Left lobe of liver (tissue), 2 donors: ENCODE measurements at regions not wholly inside any gene's neighbourhood (a gene's known extent, or its start where the extent isn't known, plus 50 kb on each side); places are given as distances from the start of the nearest gene placed in this dataset.

ENCODE experiments used
- ATAC-seq: fragments of 200-7000 bp; cut with Tn5 transposase; one replicate; pipeline ENCODE4 v1.9.1; 2020; ENCODE audit warnings: mild to moderate bottlenecking, moderate library complexity
- DNase-seq: peaks from one replicate; pipeline ENCODE4 v3.0.0-alpha.2; 2020; ENCODE audit warnings: low spot score
- donor health status: DM: no; HTN: no; CAD: no; lungs with moderate emphysema.
- donor health status: DM: no; HTN: yes; CAD: no.

DNA sequence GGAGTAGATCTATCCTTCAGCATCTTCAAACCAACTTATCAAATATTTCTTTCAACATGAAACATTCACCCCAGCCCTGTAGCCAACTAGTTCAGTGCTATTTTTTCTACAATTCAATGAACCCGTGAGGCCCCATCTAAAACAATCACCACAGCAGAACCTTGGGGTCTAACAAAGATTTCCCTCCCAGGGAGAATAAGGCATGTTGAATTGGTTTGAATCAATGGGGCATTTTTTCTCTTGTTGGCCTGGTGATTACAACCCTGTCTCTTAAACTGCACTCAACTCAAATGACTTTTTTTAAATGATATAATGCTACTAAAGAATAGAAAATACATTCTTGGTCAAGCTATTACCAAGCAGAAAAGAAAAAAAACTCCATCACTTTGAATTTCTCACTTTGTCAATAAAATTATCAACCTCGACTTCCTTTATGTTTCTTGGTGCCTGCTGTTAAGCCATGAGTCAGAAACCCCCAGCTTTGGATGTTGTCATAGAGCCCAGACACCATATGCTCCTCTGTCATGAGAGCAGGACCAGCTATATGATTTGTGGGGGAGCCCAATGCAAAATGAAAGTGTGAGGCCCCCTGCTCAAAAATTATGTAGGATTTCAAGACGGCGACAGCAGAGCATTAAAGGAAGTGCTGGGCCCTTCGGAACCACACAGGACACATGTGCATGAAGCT lies 282.4 kb downstream of the MEIS1 start:
- DNase-seq (no peak), ATAC-seq (no peak)

DNA sequence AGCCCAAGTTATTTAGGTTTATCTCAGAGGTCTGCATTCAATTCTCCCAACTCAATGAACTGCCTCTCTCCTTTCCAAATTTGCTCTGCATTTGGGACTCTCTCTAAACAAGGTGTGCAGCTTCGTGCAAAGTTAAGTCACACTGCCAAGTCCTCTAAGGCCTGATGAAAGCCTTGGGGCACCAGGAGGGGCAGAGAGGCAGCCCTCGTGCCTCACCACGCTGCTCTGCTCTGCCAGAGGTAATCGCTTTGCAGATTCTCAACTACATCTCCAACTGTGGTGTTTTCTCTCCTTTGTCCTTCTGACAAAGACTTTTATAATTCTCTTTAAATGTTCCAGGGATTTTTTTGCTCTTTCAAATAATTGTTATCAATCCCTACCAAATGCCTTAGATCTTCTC lies 283.0 kb downstream of the MEIS1 start:
- DNase-seq (no peak), ATAC-seq (no peak)

DNA sequence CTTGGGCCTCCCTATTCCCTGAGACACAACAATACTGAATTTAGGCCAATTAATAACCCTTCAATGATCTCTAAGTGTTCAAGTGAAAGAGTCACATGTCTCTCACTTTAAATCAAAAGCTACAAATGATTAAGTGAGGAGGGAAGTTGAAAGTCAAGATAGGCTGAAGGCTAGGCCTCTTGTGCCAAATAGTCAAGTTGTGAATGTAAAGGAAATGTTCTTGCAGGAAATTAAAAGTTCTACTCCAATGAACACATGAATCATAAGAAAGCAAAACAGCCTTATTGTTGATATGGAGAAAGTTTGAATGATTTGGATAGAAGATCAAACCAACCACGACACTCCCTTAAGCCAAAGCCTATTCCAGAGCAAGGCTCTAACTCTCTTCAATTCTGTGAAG lies 286.9 kb downstream of the MEIS1 start:
- ATAC-seq (no peak), DNase-seq (no peak)

DNA sequence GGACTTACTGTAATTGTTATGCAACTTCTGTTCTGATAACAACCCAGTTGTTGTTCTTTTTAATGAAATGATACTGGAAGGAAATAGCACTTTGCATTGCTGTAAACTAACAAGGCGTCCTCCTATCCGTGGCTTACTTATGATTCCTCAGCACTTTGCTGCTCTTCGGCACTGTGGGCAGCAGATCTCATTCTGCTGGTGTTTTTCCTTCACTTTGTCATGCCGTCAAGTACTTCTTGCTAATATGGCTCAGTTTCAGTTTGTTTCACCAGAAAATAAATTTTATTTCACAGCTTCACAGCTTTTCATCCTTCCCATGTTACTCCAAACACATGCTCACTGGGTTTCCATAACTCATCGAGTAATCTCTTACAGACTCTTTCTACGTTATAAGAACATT lies 289.3 kb downstream of the MEIS1 start:
- DNase-seq = no peak

DNA sequence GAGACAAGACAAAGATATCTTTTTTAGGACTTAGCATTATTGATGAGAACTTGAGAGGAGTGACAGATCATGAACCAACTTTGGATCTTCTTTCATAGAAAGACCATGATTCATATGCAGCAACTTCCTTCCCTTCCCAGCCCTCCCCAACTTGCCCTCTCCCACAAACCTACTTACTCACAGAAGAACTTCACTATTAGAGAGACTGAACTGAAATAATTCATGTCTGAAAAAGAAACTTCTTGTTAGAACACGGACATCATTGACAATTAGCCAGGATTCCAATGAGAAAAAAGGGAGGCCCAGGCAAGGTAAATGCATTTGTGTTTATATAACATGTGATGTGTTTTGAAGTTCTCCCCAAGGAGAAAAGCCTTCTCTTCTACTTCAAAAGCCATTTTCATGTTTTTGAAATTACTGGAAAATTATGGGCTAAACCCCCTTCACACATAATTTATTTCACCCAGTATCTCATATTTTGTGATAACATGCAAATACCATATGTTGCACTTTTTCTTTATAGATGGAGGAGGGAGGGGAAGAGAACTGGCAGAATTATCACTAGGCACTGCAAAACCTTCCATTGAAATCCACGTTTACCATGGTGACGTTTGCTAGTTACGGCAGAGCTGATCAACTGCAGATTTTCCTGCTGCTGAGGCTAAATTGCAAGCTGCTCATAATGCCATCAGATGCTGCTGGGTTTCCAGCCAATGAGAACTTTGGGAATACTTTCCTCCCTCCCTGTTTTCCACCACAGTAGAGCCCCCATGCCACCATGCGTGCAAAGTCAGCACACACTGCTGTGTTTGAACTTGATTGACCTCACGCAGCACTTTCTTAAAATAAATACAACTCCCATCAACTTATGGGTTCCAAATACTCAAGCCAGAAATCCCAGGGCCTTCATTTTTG lies 294.7 kb downstream of the MEIS1 start:
- DNase-seq (no peak), ATAC-seq (no peak)

More for the DNA sequence above, 289.3 kb downstream of the MEIS1 start:
- ATAC-seq = no peak

DNA sequence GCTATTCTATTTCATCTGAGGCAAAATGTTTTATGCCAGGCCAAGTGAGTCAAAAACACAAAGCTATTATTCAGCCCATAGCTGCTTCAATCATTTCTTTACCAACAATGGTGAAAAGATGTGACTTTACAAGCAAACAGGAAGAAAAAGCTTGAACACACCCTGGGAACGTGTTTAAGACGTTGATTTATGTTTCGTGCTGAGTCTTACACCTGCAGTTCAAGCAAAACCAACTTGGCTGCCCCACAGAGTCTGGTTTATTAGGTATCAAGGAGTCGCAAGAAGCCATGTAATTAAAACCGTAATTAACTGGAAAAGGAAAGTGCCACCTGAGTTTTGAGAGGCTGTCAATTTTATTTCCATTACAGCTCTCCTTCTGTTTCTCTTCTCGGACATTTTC lies 295.5 kb downstream of the MEIS1 start:
- ATAC-seq = no peak
- DNase-seq = no peak

DNA sequence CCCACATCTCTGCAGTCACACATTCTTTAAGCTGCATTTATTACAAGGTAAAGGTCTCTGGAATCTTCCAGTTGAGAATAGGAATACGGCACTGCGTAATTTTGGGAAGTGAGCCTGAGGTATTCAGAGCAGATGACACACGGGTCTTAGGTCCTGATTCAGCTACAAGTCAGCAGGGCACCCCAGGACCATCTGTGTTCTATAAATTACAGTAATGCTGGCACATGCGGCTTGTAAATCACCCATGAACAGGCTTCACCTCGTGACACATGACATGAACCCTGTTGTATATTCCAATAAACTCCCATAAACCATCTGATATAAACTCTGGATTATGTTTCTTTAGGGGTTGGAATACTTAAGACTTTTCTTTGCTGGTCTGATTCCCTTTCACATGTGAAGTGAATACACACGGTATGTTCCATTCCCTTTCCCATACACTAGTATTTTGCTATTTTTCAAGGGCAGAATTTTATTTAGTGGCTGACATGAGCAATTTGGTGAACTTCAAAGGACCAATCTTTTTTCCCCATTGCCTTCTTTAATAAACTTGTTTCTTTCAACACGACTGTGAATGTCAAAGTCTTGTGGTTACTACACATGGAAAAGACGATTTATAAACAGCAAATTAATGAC lies 298.6 kb downstream of the MEIS1 start:
- ATAC-seq (no peak), DNase-seq (no peak)

DNA sequence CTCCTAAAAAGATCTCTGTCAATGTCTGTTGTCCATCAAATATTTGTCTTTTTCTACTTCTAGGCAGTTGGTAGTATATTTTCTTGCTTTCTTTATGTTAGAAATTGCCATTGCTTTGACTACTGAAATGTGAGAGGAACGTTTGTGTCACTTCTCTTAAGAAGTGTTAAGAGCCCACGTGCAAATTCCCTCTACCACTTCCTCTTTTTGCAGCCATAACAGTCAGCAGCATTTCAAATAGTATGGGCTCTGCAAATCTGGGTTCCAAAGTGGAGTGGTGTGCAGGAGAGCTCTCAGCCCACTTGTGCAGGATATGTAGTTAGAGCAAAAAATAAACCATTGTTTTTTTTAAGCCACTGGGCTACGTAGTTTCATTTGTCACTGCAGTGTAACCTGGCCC lies 314.0 kb downstream of the MEIS1 start:
- ATAC-seq (no peak), DNase-seq (no peak)

DNA sequence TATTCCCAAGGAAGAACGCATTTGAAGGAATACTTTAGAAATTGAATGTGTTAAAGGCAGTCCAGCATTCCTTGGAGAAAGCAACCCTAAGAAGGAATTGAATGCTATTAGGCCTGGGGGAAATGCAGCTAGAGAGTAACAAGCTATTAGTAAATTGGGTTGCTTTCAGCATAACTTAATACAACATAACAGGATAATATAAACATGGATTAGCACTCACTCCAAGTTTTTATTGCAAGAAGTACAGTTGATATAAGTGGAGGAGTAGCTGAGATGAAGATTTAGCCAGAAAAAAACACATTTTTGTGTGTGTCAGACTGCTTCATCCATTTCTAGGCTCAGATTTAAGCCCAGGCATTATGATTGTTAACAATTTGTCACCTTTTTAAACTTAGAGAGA lies 314.6 kb downstream of the MEIS1 start:
- no peak for DNase-seq
- no peak for ATAC-seq

DNA sequence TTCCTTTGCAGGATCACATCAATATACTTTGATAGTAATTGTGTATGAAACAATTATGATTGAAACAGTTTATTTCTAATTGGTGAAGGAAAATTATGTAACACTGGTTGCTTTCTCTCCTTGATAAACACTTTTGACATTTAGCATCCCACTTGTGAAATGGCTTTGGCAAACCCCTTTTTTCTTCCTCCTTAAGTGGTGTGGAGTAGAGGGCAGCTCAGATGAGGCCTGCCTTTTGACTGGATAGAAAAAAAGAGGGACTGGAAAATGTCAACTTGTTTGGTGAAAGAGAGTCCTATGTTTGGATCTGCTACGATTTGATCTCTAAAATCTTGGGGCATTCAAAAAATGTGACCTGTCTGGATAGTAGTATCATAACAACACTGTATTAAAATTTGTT lies 318.3 kb downstream of the MEIS1 start:
- no peak for ATAC-seq

DNA sequence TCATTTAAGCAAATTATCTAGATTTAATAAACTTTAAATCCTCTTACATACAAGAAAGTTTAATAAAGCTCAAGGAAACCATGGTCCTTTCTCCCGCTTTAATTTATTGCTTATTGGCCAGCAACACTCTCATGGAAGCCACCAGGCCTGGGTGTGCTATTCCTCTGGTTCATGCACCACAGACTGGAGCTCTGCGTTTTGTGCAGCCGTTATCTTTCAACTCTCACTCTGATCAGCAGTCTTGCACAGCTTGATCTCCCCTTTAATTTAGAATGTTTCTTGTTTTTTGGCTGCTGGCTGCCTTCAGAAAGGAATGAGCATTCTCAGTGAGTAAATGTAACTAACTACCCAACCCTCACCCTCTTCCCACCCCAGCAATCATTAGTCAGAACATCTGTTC lies 318.7 kb downstream of the MEIS1 start:
- ATAC-seq = no peak
- no peak for DNase-seq

More for the DNA sequence above, 318.3 kb downstream of the MEIS1 start:
- DNase-seq = no peak

DNA sequence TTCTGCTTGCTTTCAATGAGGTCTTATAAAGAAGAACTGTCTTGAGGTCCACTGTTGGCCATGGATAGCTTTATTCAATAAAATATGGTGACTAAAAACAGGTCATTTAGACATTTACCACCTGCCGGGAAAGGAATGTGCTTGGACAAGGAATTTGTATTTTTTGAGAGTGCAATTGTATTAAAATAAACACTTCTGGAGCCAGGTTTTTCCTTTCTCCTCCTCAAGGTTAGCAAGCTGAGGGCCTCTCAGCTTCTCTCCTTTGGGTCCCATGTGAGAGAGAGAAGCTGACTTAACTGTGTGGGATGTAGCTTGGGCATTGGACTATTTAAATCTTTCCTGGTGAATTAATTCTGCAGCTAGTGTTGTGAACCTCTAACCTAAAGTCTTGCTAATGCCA lies 321.0 kb downstream of the MEIS1 start:
- no peak for ATAC-seq
- no peak for DNase-seq

DNA sequence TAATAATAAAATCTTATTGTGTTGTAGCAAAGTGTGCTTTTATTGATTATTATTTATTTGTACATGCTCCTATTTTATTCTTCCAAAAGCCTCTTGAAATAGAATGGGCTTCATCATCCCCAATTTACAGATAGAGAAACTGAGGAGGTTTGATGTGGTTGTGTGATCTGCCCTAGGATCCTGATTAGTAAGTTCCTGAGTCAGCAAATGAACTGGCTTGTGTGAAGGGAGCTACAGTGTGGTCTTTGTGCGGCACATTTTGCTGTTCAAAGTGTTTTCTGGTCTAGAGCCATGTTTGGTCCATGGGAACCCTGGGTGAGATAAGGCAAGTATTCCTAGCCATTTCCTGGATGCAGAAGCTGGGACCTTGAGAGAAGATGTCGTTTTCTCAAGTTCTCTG lies 326.9 kb downstream of the MEIS1 start:
- no peak for ATAC-seq
- DNase-seq = no peak

DNA sequence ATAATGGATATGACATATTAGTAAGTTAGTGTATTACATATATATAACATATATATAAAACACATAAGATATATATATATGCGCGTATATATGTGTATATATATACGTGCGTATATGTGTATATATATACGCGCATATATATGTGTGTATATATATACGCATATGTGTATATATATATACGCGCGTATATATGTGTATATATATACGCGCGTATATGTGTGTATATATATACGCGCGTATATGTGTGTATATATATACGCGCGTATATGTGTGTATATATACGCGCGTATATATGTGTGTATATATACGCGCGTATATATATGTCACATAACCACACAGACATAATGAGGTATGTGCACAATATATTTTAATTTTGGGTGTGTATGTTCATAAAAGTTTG lies 327.8 kb downstream of the MEIS1 start:
- ATAC-seq (no peak), DNase-seq (no peak)

DNA sequence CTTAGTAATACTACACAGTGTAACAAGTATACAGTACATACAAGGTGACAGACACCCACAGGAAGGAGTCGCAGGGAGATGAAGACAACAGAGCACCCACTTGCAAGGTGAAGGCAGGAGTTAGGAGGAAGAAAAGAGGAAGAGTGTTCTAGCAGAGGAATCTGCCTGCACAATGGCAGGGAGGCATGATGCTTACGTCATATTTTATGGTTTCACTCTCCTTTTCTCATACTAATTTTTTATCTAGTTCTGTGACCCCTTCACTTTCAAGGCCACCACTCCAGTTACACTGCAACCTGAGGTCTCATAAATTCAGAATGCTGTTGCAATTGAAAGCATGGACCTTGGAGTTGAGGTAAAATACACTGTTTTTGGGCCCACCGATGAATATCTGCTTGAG lies 331.7 kb downstream of the MEIS1 start:
- DNase-seq = no peak
- no peak for ATAC-seq

DNA sequence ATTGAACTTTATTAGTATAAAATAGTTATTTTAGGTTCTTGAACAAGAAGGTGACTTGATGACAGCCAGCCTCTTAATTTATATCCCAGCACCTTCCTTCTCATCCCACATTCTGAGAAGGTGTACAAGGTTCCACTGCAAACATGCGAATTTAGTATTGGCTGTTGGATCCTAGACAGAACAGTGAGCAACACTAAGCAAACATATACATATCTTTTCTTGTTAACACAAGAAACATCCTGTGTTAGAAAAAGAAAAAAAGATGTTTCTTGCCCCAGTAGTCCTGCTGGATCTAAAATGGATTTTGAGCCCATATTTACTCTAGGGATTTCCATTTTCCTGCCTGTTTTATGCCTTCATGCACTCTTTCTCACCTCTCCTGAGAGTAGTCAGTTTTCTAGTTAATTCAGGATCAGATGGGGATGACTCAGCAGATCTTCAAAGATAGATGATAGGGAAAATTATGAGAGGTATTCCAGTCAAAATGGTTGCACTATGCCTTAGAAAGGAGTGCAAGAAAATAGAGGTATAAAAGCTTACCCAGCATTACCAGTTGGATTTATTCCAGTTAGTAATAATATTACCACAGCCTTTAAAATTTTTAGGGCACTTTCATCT lies 336.5 kb downstream of the MEIS1 start:
- ATAC-seq (no peak), DNase-seq (no peak)

DNA sequence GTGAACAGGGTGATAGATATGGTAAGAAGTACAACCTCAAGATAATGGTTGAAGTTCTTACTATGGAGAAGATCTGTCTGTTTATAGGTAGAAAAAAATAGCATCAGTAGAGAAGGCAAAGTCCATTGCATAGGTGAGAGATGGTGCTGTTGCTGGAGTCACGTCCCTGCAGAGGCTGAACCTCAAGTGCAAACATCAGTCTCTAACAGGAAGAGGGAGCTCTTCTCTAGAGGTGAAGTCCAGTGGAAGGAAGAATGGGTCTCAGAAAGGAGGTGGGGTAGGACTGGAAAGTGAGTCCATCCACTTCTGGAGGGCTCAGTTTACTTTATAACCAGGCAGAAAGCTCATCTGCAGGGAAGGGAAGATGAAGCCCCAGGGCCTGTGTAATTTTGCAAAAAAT lies 337.7 kb downstream of the MEIS1 start:
- DNase-seq (no peak), ATAC-seq (no peak)

DNA sequence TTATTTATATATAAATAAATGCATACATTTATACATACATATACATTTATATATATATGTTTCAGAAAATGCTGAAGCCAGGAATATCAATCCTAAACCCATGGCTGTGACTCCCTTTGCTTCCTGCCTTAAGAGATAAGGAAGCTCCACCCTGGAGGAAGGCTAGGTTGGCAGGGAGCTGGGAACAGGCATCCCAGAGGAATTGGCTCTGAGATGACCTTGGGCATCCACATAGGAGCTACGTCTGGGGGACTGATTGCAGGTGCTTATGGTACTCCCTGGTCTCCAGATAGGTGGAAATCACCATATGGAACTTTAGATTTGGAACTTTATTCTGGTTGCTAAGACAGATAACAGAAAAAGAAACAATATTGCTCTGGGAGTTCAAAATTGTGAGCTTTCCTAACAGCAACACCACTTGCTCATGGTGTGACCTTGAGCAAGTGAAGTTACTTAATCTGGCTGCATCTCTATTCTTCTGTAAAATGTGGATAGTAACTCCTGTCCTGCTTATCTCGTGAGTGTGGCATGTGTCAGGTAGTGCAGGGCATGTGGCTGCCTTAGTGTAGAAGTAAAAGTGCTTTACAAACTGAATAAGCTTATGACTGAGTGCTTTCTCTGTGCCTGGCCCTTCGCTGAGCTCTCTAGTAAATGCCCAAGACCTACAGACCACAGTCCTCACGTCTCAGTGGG lies 341.0 kb downstream of the MEIS1 start:
- ATAC-seq (no peak), DNase-seq (no peak)

DNA sequence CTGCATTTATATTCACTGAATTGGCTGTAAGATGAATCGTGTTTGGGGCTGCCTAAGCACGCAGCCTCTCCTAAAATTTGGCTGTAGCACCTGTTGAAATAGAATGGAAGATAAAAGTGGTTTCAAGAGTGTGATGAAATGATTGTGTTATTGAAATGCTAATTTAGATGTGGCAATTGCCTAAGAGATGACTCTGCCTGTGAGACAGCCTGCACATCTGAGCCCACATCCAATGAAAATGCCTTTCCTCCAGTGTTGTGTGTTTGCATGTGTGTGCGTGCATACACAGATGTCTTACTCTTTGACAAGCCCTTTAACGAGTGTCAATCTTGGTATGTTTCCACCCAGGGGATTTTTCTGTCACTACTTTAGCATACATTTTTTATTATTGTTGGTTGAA lies 346.9 kb downstream of the MEIS1 start:
- ATAC-seq (no peak), DNase-seq (no peak)

DNA sequence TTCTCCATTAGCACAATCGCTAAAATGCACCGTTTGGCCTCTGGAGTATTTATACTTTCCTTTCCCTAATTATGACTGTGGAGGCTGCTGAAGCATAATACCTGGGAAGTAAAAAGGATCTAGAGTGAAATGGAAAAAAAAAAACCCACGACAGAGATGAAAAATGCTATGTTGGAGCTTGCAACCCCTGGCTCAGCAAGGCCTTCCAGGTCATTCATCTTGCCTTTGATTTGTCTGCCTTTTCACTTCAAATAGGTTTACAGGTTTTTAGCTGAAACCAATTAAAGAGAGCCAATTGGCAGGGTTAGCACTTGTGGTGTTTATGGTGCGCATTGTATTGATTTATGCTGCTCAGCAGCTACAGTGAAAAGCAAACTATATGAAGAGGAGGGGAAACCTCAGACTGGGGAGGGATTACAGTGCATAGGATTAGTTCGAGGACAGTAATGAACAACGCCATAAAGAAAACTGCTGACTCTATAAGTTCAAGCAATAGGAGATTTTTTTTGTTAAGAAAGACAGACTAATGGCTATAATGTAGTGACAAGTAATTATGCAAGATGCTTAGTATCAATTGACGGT lies 347.9 kb downstream of the MEIS1 start:
- DNase-seq = no peak
- ATAC-seq = no peak

DNA sequence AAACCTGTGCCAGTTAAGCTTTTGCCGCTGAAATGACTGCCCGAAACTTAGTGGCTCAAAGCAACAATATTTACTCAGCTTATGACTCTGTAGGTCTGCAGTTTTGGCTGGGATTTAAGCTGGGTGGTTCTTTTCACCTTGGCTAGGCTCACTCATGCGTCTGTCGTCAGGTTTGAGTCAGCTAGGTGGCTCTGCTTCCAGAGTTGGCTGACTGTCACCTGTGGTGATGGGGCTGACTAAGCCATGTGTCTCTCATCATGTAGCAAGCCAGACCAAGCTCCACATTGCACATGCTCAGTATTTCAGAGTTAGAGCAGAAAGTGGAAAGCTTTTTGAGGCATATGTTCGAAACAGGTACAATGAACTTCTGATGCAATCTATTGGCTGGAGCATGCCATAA lies 354.8 kb downstream of the MEIS1 start:
- DNase-seq (no peak), ATAC-seq (no peak)
